SW 1271 (cell line): ENCODE measurements at regions not wholly inside any gene's neighbourhood (a gene's known extent, or its start where the extent isn't known, plus 50 kb on each side); places are given as distances from the start of the nearest gene placed in this dataset.
"Not testable (repeated sequence)": the region's sequence is repeated elsewhere in the genome, so short reads cannot be mapped to it uniquely, and the experiment has no call there.

Experiments
- DNase-seq, 2 experiments: peaks; one replicate each; lab custom pipeline; 2025; lab: John Stamatoyannopoulos, UW

DNA sequence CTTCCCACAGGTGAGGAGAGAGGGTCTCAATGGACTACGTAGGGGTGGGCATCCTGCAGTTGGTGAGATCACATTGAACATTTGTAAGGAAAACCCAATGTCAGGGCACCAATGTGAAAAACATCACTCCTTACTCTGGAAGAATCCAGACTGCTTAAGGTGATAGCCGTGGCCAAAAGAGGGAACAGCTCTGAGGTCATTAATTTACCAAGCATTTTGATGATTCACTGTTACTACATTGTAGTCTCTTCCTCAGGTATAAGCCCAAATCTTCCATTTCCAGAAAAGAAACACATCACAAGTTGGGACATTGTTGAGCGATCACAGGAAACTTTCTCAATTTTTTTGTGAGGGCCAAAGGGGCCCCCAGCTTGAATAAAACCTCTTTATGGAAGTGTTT lies 61.1 kb upstream of the SPTLC3 start:
- DNase-seq, result no peak

DNA sequence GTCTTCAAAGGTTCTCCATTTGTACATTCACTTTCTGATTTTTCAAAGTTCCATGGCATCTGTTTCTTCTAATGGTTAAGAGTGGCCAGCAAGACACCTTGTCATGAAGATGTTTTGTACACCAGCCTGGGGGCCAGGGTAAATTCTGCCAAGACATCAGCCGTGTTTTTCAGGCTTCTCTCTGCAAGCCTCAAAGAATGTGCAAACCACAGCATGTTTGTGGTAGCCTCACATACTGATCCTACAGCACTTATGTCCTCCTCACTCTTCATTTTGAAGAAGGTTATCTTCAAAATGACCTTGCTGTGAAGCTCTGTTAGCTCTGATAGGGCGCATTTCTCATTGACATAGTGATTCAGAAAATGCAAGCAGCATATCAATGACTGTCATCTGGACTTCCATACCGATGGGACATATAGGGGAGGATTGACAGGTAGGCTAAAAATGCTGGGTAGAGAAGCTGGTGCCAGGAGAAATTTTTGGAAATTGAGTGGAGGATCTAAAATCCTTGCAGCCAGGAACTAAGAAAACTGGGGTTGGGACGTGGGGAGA lies 59.3 kb upstream of the SPTLC3 start:
- no peak for DNase-seq

DNA sequence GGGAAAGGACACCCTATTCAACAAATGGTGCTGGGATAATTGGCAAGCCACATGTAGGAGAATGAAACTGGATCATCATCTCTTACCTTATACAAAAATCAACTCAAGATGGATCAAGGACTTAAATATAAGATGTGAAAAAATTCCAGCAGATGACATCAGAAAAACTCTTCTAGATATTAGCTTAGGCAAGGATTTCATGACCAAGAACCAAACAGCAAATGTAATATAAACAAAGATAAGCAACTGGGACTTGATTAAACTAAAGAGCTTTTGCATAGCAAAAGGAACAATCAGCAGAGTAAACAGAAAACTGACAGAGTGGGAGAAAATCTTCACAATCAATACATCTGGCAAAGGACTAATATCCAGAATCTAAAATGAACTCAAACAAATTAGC lies 54.5 kb upstream of the SPTLC3 start:
- not testable (repeated sequence) for DNase-seq

DNA sequence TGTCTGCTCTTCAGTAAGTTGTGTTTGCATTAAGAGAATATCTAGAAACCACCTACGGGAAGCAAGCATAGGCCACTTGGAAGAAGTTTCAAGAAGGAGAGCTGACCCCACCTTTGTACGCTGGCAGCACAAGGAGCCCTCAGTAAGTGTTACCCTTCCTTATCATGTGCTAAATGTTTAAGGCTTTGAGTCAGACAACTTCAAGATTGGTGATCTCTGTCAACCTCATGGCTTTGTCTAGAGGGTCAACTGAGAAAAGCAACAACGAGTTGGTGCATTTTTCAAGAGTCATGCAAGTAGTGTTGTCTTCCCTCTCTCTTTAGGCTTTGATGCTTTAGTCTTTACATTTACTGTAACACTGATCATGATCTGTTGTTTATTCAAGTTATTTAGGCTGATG lies 53.2 kb upstream of the SPTLC3 start:
- DNase-seq, result no peak

DNA sequence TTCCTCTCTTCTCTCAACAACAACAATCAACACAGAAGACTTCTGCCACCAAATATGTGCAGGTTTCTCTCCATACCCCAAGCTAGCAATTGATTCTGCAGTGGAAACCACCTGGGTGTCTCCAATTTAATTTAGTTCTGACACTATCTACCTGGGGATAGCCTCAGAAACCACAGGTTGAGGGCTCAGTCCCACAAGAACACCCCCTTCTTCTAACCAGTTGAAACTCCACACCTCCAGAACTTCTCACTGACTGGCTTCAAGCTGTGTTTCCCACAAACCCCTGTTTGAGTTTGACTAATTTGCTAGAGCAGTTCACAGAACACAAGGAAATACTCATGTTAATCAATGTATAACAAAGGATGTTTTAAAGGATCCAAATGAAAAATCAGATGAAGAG lies 52.5 kb upstream of the SPTLC3 start:
- DNase-seq, result no peak

DNA sequence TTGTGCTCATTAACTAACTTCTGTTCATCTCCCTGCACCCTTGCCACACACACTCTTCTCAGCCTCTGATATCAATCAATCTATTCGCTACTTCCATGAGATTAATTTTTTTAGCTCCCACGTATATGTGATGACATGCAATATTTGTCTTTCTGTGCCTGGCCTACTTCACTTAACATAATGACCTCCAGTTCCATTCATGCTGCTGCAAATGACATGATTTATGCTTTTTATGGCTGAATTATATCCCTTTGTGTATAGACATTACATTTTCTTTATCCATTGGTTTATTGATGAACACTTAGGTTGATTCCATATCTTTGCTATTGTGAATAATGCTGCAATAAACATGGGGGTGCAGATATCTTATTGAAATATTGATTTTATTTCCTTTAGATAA lies 50.8 kb upstream of the SPTLC3 start:
- DNase-seq, result no peak
